ENCODE measurements at regions not wholly inside any gene's neighbourhood (a gene's known extent, or its start where the extent isn't known, plus 50 kb on each side); places are given as distances from the start of the nearest gene placed in this dataset.

DNA sequence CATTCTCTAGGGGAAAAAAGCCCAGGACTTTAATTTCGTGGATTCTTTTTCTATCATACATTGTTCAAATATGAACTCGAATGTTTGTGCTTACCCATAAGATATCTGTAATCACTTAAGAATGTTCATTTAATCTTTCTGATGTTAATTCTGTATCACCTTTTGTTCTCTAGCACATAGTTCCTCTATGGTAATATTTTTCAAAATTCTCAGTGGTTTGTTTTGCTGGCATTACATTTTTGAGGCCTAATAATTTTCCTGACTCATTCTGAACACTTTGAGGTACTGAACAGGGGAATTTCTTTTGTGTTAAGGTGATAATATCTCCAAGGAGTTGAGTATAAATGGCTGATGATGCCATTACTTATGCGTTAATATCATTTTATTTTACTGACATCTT, 490.7 kb upstream of the PITX2 start:
- no peak for TF ChIP-seq EZH2phosphoT487 (IDR thresholded peaks at IDR 0.05; ENCODE audit: borderline replicate concordance, low read depth, low read length)
- TF ChIP-seq, protein P1, sequence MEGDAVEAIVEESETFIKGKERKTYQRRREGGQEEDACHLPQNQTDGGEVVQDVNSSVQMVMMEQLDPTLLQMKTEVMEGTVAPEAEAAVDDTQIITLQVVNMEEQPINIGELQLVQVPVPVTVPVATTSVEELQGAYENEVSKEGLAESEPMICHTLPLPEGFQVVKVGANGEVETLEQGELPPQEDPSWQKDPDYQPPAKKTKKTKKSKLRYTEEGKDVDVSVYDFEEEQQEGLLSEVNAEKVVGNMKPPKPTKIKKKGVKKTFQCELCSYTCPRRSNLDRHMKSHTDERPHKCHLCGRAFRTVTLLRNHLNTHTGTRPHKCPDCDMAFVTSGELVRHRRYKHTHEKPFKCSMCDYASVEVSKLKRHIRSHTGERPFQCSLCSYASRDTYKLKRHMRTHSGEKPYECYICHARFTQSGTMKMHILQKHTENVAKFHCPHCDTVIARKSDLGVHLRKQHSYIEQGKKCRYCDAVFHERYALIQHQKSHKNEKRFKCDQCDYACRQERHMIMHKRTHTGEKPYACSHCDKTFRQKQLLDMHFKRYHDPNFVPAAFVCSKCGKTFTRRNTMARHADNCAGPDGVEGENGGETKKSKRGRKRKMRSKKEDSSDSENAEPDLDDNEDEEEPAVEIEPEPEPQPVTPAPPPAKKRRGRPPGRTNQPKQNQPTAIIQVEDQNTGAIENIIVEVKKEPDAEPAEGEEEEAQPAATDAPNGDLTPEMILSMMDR (conservative IDR thresholded peaks at IDR 0.05; ENCODE audit: low read length), result no peak

Data from OCI-LY7 (cell line).